Peyer's patch (tissue), 4 donors: ENCODE measurements at regions not wholly inside any gene's neighbourhood (a gene's known extent, or its start where the extent isn't known, plus 50 kb on each side); places are given as distances from the start of the nearest gene placed in this dataset.

Experiments
- DNase-seq, 3 donors: peaks; one replicate each; pipeline ENCODE4 v3.0.0-alpha.2; 2017 to 2019
- H3K27ac ChIP-seq, 4 donors: fragments of 200-600 bp; sonication (generic); one replicate each; pipeline ENCODE4 v1.5.1; 2016 to 2019
- H3K27me3 ChIP-seq, 2 donors: fragments of 200-600 bp; sonication (generic); one replicate each; pipeline ENCODE4 v1.5.1; 2019
- H3K36me3 ChIP-seq, 3 donors: fragments of 200-600 bp; sonication (generic); one replicate each; pipeline ENCODE4 v1.5.1; 2016 to 2019
- H3K4me1 ChIP-seq, 4 donors: fragments of 200-600 bp; sonication (generic); one replicate each; pipeline ENCODE4 v1.5.1; 2016 to 2019
- H3K4me3 ChIP-seq, 4 donors: fragments of 200-600 bp; sonication (generic); 1 replicate in 3 of 4; 2 replicates in 1 of 4; pipeline ENCODE4 v1.5.1; 2016 to 2019; ENCODE audit warnings: mild to moderate bottlenecking in 1 of 4
- H3K9me3 ChIP-seq, 4 donors: fragments of 200-600 bp; sonication (generic); one replicate each; pipeline ENCODE4 v1.5.1; 2016 to 2019; ENCODE audit warnings: mild to moderate bottlenecking in 1 of 4
- CTCF ChIP-seq, 6 experiments: fragments of 450-650 bp in 4 of 6; fragments of 200-600 bp in 2 of 6; sonication (generic) in 1 of 6; IDR thresholded peaks; one replicate each; pipeline ENCODE4 v1.5.1; 2017 to 2019; ENCODE audit warnings: antibody characterized with exemption in 6 of 6, mild to moderate bottlenecking in 3 of 6, moderate library complexity in 1 of 6
- POLR2A ChIP-seq, 2 donors: fragments of 450-650 bp; IDR thresholded peaks; one replicate each; pipeline ENCODE4 v1.5.1; 2017; ENCODE audit warnings: antibody characterized with exemption in 2 of 2, mild to moderate bottlenecking in 2 of 2, moderate library complexity in 2 of 2

GRCh38 chr3:194844046-194844445, 158.4 kb downstream of the FAM43A start:
- DNase-seq = no peak
- Histone ChIP-seq H3K27ac (no peak overlapping the region), H3K27me3 (no peaks in the 10 kb centered on the region), H3K36me3 (no peaks in the 10 kb centered on the region), H3K9me3 (no peaks in the 10 kb centered on the region), H3K4me1 (no peaks in the 10 kb centered on the region), H3K4me3 (no peak overlapping the region)
- no peak for TF ChIP-seq POLR2A (IDR thresholded peaks at IDR 0.05)
- TF ChIP-seq CTCF (IDR thresholded peaks at IDR 0.05) = no peak

GRCh38 chr3:194849166-194849875, 163.6 kb downstream of the FAM43A start:
- Histone ChIP-seq H3K36me3 (no peaks in the 10 kb centered on the region), H3K27ac (no peak overlapping the region), H3K9me3 (no peaks in the 10 kb centered on the region), H3K4me3 (no peak overlapping the region), H3K27me3 (no peaks in the 10 kb centered on the region), H3K4me1 (peaks cover 0 to 2% (median 0%) of the 10 kb centered on the region in 4 donors)
- TF ChIP-seq POLR2A (IDR thresholded peaks at IDR 0.05) (no peak), CTCF (IDR thresholded peaks at IDR 0.05) (no peak)
- no peak for DNase-seq

GRCh38 chr3:194851254-194851653, 165.6 kb downstream of the FAM43A start:
- H3K4me3 ChIP-seq = no peak overlapping the region
- H3K27ac ChIP-seq = no peak overlapping the region
- H3K27me3 ChIP-seq = no peaks in the 10 kb centered on the region
- H3K36me3 ChIP-seq = no peaks in the 10 kb centered on the region
- TF ChIP-seq POLR2A (IDR thresholded peaks at IDR 0.05) = no peak
- no peak for TF ChIP-seq CTCF (IDR thresholded peaks at IDR 0.05)
- DNase-seq = peak in 1 of 3 donors; percentile 46
- peaks cover 0 to 11% (median 2%) of the 10 kb centered on the region in 4 donors for H3K4me1 ChIP-seq
- no peaks in the 10 kb centered on the region for H3K9me3 ChIP-seq

GRCh38 chr3:194851941-194852340, 166.3 kb downstream of the FAM43A start:
- Histone ChIP-seq H3K27ac (no peak overlapping the region), H3K27me3 (no peaks in the 10 kb centered on the region), H3K4me1 (peaks cover 0 to 11% (median 2%) of the 10 kb centered on the region in 4 donors), H3K36me3 (no peaks in the 10 kb centered on the region), H3K9me3 (no peaks in the 10 kb centered on the region), H3K4me3 (no peak overlapping the region)
- TF ChIP-seq CTCF (IDR thresholded peaks at IDR 0.05) = no peak
- no peak for TF ChIP-seq POLR2A (IDR thresholded peaks at IDR 0.05)
- DNase-seq = peak in 1 of 3 donors; percentile 9

GRCh38 chr3:194852345-194852744, 166.7 kb downstream of the FAM43A start:
- Histone ChIP-seq H3K4me1 (peaks cover 0 to 11% (median 2%) of the 10 kb centered on the region in 4 donors), H3K27ac (no peak overlapping the region), H3K36me3 (no peaks in the 10 kb centered on the region), H3K9me3 (no peaks in the 10 kb centered on the region), H3K4me3 (no peak overlapping the region), H3K27me3 (no peaks in the 10 kb centered on the region)
- no peak for DNase-seq
- TF ChIP-seq CTCF (IDR thresholded peaks at IDR 0.05) (no peak), POLR2A (IDR thresholded peaks at IDR 0.05) (no peak)
